ENCODE measurements at regions not wholly inside any gene's neighbourhood (a gene's known extent, or its start where the extent isn't known, plus 50 kb on each side); places are given as distances from the start of the nearest gene placed in this dataset.
A peak's percentile ranks its signal among the peaks of the same experiment; 100 is the strongest.
"Not testable (repeated sequence)": the region's sequence is repeated elsewhere in the genome, so short reads cannot be mapped to it uniquely, and the experiment has no call there.

- no peak for DNase-seq
Measured at GRCh38 chr5:38645508-38645907, 89.1 kb upstream of the LIFR start.

DNA sequence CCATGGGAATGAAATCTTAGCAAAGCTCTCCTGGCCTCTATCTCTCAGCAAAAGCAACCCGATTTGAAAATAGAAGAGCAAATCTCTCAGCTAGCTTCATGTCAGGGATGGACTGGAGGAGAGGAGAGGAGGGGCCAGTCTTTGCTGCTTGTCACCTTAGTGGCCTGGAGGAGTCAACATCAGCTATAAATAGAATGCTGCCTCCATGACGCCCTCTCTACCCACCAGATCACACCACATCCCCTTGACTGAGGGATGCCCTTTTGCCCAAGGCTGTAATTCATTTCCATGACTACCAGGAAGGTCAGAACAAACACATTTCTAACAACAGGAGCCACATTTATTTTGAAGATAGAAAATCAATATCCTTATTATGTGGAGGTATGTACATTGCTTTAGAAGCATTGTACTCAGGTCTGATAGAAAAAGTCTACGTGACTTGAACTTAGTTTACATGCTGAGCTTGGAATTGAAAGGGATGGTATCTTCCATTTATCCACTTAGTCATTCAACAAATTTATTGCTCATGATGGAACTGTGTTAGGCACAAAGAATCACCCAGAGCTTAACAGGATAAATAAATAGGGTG lies 92.4 kb upstream of the LIFR start:
- no peak for DNase-seq

DNA sequence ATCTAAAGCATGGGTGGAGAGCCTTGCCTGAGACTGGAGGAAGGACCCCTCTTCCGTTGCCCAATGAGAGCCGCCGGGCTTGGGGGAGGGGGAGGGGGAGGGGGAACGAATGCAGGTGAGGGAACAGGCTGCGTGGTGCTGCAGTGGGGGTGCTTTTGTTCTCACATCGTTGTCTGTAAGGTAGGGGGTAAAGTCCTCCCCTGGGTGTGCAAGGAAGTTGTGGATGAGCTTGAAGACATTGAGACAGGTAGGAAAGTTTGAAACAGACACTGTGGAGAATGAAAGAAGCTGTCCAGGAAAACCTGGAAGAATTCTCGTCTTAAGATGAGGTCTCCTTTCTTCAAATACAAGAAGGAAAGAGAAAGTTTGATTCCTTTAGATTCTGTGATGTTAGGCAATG lies 94.1 kb upstream of the LIFR start:
- no peak for DNase-seq

GRCh38 chr5:38650946-38651345 lies 94.5 kb upstream of the LIFR start:
- DNase-seq: no peak

DNA sequence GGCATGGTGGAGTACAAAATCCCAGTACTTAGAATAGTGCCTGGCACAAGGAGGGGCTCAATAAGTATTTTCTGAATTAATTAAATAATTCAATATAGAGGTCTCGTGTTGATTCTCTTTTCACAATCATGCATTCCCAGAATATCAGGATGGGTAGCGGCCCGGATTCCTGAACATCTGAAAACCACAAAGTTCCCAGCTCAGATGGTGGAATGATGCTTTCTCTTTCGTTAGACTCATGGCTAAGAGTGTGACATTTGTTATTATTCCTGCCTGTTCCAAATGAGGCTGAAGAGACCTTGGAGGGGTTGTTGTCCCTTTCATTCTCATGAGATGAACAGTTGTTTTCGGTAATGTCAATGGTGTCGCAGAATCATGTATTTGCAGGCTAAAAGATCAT lies 95.4 kb upstream of the LIFR start:
- no peak for DNase-seq

DNA sequence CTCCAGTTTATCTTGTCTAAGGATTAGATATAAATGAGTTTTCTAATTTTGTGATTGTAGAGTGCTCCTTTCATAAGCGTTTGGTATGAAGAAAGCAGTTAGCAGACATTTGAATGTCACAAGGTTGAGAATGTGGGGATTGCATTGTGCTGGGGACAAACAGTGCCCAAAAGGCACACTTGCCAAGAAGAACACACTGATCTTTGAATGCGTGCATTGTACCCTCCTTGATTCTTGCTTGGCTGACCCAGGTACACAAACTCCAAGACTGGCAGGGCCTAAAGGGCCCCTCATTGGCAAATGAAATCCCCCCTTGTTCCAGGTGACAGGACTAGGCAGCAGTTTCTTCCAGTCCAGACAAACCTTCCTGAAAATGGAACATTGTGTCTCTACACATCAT lies 96.9 kb upstream of the LIFR start:
- DNase-seq: no peak

DNA sequence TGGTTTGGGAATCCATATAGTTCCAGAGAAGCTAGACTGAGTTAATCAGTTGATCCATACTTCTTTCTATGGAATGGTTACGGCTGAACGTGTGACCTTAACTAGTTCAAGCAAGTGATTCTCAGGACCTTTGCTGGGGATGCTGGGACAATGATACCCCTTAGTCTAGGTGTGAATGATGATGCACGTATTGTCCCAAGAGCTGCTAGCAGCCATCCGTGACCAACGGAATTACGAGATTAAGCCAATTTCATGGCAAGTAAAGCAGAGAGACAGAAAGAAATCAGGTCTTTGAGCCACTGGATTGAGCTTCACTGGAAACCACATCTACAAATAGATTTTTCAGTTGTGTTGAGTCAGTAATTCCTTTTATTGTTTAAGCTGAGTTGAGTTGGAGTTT lies 99.2 kb upstream of the LIFR start:
- DNase-seq: no peak

DNA sequence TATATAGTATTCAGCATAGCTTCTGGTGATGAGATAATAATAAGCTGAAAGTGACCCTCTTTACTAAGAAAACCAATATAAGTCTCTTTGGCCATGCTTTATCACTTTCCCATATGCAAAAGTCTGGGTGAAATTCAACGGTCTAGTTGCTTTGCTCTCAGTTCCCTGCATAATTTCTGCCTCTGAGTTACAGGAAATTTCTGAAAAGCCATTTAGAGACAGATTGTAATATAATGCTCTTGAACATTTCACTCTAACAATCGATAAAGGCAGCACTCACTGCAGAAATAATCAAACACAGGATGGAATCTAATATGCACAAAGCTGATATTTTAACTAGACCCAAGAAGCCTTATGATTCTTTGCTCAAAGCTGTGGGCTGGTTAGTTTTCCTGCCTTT lies 100.1 kb upstream of the LIFR start:
- DNase-seq: no peak

DNA sequence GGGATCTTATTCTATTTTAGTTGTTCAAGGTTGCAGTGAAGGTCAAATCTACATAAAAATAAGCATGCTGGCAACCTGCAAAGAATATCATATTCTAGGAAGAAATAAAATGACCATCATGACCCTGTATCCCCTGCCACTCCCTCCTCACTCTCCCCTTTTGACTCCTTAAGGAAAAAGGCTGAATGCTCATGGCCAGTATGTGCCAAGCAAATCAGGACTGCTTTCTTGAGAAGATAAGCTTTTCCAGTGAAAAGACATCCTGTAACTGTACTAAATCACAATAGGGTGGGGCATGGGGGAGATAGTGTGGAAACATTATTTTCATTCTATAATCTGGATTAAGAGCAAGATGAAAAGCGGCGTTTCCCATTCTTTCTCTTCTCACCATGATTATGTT lies 100.6 kb upstream of the LIFR start:
- DNase-seq: no peak

DNA sequence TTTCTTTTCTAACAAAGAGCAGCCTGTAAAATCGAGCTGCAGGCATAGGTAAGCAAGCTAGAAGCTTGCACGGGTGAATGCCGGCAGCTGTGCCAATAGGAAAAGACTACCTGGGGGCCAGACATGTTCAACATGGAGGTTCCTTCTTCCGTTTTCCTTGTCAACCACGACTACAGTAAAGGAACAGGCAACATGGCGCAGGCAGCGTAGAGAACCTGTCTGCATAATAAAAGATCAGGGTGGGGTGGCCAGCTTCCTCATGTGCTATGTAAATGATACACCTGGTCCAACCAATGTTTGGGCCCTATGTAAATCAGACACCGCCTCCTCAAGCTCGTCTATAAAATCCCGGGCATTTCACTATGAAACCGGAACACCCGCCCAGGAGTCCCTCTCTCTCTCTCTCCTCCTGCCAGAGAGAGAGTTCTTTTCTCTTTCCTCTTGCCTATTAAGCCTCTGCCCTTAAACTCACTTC lies 103.8 kb upstream of the LIFR start:
- no peak for DNase-seq

GRCh38 chr5:38662090-38662489 lies 105.6 kb upstream of the LIFR start:
- no peak for DNase-seq

- DNase-seq: no peak
Measured at GRCh38 chr5:38663249-38663648, 106.8 kb upstream of the LIFR start.

DNA sequence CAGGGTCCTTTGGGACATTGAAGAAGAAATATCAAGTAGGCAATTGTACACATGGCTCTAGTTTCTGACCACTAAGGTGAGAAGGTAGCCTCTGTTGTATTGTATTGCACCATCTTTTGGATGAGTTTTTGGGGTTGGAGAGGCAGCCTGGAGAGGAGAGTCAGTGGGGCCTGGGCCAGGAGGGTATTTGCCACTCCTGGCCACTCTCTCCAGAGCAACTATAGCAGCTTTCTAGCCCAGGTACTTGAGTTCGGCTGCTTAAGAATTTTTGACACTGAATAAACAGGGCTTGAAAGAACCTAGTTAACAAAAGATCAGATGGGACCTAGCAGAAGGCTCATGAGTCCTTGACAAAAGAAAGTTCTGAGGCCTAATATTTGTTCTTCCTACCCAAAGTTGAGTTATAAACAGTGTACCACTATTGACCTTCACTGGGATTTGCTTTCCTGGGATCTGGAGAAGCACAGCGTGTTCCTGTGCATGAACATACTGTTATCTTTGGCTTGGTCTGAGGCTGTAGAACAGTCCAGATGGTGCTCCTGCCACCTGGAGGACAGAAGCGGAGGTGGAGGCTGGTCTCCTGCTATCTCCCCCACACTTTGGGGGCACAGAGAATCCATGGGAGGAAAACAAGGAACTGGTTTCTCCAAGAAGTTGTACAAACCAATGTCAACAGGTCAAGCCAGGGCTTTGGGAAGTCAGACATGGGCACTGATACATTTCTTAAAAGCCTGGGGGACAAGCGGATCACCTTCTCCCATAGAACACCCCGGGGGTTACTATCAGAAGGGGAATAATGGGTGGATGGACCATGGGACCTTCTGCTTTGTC lies 110.4 kb upstream of the LIFR start:
- peak; percentile 7 for DNase-seq

- DNase-seq: no peak
Measured at GRCh38 chr5:38667499-38667776, 111.0 kb upstream of the LIFR start.

DNA sequence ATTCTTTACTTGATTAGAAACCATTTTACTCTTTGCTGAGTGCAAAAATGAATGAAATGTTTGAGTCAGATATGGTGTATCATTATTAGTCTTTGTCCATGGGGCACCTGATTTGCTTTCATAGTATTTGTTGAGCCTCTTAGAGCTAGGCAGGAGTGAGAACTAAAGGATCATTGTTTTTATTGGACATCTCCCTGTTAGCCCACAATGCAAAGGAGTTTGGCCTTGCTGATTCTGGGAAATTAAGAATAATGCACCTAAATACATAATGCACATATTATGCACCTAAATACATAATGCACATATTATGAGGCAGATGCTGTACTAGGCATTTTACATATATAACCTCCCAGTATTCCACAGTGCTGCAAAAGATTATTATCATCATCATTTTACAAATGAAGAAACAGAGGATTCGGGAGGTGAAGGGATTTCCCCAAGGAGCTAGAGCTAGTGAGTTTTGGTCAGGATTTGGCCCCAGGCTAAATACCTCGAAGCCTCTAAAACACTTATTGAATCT lies 113.0 kb upstream of the LIFR start:
- DNase-seq: no peak

DNA sequence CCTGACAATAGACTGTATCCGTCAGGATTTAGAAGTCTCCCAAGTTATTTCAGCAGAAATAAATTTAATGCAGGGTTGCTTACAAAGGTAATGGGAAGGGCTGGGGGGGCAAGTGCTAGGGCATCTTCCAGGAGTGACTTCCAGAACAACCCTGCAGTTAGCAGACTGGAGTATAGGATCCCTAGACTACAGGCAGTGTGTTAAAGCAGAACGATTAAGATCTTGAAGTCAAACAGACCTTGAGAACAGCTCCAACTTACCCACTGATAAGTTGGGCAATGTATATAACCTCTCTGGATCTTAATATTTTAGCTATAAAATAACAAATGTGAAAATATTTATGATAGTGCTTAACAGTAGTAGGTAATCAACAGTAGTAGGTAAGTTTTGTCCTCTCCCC lies 113.6 kb upstream of the LIFR start:
- no peak for DNase-seq

- no peak for DNase-seq
Measured at GRCh38 chr5:38670878-38671277, 114.4 kb upstream of the LIFR start.

DNA sequence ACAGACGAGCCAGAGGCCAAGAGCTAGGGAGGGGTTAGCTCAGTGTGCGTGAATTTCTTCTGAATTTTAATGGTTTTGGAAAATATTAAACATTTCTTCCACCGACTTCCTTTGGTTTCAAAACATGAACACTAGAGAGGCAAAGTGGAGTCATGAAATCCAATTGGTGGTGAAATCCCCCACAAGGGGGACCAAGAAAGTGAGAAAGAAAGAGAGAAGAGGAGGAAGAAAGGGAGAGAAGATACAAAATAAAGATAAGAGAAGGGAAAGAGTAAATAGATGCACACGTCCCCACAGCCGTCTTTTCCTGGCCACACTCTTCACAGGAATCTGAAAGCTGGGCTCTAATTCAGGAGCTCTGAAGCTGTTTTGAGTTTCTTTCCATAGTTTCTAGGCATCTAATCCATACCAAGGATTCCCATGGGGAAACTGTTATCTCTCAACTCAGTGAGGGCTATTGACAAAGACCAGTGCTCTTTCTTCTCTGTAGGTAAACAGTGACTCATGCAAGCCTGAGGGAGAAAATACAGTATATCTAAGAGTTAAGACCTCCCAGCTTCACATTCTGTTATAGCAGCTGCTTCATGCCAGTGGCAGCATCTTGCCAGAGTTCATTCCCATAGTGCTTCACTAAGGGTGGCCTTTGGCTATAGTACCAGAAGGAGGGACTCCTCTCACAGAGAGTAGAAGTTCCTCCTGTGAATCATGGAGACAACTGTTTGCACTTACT lies 115.8 kb upstream of the LIFR start:
- no peak for DNase-seq

DNA sequence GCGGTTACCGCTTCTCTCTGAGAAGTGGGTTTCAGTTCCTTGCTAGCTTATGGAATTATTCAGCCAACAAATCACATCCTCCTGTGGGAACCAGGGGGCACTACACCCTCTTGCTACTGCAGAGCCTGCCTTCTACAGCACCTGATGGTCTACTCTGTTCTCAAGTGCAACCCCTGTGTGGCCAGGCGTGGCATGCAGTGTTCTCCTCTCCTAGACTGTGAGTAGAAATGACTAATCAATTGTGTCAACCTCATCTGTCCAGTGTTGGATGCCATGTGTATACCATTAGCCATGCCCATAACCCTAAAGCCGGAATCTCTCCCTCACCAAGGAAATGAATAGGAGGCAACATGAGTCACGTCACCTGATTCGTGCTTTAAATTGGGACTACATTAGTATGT lies 117.2 kb upstream of the LIFR start:
- DNase-seq: no peak

DNA sequence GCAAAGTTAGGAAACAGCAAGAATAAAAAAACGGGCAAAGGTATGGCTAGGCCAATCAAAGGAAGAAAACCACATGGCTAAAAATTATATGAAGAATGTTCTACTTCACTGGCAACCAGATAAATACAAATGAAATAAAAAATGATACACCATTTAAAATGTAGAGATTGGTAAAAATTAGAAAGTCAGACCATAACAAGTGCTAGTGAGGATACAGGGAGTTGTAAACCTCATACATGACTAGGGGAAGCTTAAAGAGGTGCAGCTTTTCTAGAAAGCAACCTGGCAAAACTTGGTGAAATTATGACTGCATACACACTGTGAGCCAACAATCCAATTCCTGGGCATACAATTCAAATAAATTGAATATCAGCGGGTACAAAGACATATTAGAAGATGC lies 119.0 kb upstream of the LIFR start:
- DNase-seq: no peak

DNA sequence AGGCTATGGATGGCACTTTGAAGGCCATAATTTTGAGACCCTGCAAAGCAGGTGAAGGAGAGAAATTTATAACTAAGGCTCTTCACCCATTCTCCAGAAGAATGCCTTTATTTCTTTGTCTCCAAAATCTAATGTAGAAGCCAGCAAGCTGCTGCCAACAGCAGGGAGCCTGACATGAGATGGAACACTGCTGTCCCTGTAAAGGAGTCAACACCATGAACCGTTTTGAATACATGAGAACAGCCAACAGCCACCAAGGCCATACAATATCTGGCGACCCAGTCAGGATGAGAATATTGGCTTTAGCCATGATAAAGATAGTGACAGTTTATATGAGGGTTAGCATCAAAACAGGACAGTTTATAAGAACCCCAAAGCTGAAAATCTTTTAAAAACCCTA lies 121.2 kb upstream of the LIFR start:
- DNase-seq: no peak

DNA sequence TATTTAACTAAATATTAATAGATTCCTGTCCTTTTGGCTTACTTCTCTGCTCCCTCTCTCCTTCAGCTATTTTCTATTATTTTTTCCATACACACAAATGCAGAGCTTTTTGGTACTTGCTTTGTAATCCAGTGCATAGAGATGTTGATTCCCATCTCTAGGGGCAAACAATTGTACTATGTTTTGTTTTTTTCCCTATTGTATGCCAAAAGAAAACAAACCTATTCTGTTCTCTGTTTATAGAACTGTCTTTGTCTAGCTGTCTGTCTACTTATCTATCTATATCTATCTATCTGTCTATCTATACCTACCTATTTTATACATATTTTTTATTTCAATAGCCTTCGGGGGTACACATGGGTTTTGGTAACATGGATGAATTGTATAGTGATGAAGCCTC lies 121.6 kb upstream of the LIFR start:
- DNase-seq: no peak

- DNase-seq: not testable (repeated sequence)
Measured at GRCh38 chr5:38678697-38679096, 122.3 kb upstream of the LIFR start.
